GM11168 (cell line): ENCODE measurements at regions not wholly inside any gene's neighbourhood (a gene's known extent, or its start where the extent isn't known, plus 50 kb on each side); places are given as distances from the start of the nearest gene placed in this dataset.
"Not testable (repeated sequence)": the region's sequence is repeated elsewhere in the genome, so short reads cannot be mapped to it uniquely, and the experiment has no call there.

Experiments
- in situ Hi-C: fragments of 300-500 bp; cut with MboI; formaldehyde crosslinking; loops from one replicate; pipeline ENCODE4 v1.12.0; 2022; ENCODE audit warnings: low sequenced_read_pairs; ENCODE audit not compliant: unreplicated experiment

GRCh38 chr12:46530373-46531056, 157.9 kb upstream of the SLC38A2 start:
- in situ Hi-C loops: no loop called here

DNA sequence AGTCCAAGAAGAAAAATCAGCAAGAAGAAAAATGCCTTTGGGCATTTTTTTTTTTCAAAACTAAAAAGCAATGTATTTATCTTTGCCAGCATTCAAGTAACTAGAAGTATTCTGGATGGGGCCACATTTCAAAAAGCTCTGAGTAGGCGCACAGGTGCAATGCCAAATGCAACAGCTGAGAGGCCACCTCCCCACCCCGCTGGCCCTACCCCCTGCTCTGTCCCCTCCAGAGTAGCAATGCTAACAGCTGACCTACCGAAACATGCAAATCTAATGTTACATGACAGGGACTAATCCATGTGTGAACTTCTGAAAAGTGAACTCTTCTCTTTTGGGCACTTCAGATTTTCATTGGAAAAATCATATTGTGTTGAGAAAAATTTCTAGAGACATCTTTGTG, 153.7 kb upstream of the SLC38A2 start:
- in situ Hi-C loops: no loop called here

DNA sequence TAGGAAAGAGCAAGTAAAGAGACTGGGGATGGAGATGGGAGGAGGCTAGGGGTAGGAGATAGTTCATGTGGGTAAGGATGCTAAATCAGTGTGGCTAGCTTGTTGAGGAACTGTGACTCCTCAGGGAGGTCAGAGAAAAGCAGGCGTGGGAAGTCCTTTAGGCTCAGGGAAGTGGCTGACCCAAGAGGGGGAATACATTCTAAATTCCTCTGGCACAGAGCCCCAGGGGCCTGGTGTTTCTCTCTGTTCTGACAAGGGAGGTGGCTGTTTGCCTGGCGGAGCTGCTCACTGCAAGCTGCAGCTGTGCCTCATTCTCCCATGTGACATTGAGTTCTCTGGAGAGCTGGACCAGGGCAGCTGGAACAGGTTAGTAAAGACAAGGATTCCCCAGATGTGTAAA, 152.2 kb upstream of the SLC38A2 start:
- in situ Hi-C loops: no loop called here

DNA sequence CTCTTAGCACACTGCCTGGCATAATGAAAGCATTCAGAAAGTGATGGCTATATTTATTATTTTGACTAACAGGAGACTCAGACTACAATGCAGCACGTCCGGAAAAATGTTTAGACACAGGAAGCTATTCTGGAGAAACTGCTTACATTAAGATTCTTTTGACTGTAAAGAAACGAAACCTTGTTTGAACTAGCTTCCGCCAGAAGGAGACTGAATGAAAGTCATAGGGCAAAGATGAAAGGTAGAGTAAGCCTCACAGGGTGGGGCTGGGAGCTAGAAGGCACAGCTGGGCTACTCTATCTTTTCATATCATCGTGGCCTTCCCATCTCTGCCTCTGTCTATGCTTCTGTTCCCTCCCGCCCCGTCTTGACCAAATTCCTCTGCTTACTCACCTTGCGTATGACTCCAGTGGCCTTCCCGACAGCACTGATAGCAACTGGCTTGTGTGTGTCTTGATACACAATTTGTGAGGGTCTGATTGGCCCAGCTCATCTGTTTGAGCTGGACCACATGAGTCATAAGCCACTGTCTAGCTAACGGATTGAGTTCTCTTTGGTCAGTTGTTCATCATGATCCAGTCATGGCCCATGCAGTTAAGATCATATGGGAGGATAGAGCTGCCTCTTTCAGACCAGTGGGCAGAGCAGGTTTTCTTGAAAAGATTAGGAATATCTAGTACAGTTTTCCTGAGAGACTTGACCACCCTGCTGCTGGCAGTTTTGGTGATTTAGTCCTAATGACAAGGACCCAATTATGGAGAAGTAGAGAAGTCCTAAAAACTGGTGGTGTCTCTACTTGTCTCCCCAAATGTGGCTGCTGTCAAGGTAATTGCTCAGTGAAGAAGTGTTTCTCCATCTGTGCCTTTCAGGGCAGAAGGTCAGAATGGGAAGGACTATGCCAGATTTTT, 151.5 kb upstream of the SLC38A2 start:
- in situ Hi-C loops: no loop called here

DNA sequence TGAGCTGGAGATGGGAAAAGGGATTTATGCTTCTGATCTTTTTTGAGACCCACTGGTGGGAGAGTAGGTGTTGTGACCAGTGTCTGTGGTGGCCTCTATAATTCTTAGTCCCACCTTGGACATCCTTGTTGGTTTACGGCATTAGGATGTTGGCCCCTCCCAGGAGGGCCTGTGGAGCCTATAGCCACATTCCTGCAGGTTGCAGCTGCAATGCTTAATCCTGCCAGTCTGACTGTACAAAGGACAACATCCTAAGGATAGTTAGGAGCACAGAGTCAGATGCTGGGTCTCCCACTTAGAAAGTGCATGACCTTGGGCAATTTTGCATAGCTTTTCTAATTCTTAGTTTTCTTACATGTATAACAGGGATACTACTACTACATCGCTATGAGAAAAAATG, 150.9 kb upstream of the SLC38A2 start:
- in situ Hi-C loops: no loop called here

DNA sequence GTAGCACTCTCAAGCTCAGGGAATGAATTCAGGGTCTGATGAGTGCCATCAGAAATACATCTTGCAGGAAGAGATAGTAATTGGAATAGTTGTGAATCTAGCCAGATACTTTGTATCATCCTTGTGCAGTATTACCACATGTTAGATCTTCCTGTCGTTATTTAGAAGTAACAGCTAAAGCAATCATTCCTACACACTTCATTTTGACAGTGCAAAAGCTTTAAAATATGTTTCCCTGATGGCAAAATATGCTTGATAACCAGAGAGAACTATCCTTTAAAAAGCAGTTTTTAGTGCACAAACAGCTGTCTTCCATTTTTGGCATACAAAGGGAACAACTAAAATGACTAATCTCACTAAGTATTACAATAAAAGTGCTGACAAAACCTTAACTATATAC, 149.5 kb upstream of the SLC38A2 start:
- in situ Hi-C loops: no loop called here

- in situ Hi-C loops: no loop called here
Measured at GRCh38 chr12:46521145-46521544, 148.6 kb upstream of the SLC38A2 start.

DNA sequence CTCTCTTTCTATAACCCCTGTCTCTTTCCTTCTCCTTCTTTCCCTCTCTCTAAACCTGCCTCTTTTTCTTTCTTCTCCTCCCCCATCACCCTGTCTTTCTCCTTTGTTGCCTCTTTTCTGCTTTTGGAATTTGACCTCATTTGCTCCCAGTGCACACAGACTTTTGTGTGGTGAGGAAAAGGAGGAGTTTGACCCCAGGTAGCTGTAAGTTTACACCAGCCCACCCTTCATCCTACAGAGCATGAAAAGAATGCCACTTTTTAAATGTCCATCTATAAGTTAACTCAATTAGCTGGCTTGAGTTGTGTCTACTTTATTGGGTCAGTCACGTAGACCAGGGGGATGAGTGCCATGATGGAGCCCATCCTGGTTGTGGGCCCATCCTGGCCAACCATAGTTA, 146.8 kb upstream of the SLC38A2 start:
- in situ Hi-C loops: no loop called here

DNA sequence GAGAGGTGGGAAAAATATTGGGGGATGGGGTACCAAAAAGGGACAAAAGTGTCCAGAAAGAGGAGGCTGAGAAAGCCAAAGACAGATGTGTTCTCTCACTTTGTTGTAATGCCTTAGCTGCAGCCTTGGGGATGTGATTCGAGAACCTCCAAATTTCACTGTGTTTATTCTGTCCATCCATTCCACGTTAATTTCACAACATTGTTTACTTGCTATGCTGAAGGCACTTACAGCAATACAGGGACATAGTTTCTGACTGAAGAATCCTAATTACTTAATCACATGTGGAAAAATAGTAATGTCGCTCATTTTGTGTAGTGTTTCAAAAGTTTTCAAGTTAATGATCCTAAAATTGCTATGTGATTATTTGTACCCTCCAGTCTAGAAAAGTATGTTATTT, 146.2 kb upstream of the SLC38A2 start:
- in situ Hi-C loops: no loop called here

GRCh38 chr12:46518169-46518568, 145.6 kb upstream of the SLC38A2 start:
- in situ Hi-C loops: no loop called here

GRCh38 chr12:46517579-46517962, 145.0 kb upstream of the SLC38A2 start:
- in situ Hi-C loops: no loop called here

- in situ Hi-C loops: no loop called here
Measured at GRCh38 chr12:46516933-46517578, 144.5 kb upstream of the SLC38A2 start.

DNA sequence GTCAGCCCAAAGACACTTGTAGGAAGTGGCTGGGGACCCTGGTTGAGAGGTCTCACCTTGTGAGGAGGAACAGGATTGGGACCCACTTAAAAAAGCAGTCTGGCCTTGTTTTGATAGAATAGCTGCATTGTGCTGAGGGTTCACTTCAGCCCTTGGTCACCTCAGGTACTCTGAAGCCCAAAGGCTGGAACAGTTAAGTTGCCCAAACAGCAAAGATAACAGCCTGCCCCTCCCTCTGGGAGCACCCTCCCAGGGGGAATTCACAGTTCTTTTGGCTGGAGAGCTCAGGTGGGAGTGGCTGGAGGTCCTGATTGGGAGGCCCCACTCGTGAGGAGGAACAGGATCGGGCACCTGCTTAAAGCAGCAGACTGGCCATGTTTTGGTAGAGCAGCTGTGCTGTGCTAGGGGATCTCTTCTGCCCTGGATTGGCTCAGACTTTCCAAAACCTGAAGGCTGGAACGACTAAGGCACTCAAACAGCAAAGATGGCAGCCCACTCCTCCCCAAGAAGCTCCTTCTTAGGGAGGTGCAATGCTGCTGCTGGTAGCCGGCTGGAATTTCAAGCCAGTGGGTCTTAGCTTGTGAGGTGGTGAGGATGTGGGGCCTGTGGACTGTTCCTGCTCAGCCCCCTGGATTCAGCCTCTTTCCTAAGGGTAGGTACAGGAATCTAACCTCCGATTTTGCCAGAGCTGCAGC, 143.8 kb upstream of the SLC38A2 start:
- in situ Hi-C loops: no loop called here

- in situ Hi-C loops: no loop called here
Measured at GRCh38 chr12:46515829-46516228, 143.3 kb upstream of the SLC38A2 start.

DNA sequence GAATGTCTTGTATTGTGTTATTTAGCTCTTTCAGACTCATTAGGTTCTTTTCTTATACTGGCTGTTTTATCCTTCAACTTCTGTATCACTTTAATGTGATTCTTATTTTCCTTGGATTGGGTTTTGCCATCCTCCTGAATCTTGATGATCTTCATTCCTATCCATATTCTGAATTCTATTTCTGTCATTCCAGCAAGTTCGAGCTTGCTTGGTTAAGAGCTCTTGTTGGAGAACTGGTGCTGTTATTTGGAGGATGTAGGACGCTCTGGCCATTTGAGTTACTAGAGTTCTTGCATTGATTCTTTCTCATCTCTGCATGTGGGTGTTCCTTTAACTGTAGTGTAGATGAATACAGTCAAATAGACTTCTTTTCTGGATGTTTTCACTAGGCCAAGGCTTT, 142.3 kb upstream of the SLC38A2 start:
- in situ Hi-C loops: no loop called here

DNA sequence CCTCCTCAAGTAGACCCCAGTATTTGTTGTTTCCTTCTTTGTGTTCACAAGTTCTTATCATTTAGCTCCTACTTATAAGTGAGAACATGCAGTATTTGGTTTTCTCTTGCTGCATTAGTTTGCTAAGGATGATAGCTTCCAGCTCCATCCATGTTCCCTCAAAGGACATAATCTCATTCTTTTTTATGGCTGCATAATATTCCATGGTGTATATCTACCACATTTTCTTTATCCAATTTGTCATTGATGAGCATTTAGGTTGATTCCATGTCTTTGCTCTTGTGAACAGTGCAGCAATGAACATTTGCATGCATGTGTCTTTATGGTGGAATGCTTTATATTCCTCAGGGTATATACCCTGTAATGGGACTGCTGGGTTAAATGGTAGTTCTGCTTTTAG, 137.7 kb upstream of the SLC38A2 start:
- in situ Hi-C loops: not testable (repeated sequence)

GRCh38 chr12:46509135-46509534, 136.6 kb upstream of the SLC38A2 start:
- in situ Hi-C loops: no loop called here

DNA sequence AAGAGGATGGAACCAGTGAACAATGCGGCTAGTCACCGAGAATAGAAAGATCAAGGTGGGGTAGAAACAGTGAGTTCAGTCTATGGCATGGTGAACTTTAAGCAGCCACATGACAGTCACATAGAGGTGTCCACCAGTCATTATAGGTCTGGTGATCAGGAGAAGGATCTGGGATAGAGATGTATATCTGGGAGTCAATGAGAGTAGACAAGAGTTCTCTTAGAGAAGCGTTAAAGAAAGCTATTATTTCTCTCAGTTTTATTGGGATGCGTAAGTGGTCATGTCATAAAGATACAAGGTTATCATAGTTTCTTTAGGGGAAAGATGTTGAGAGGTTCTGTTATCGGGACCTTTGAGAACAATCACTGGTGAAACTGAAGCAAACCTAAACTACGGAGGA, 136.1 kb upstream of the SLC38A2 start:
- in situ Hi-C loops: no loop called here

GRCh38 chr12:46507766-46508165, 135.2 kb upstream of the SLC38A2 start:
- in situ Hi-C loops: no loop called here

DNA sequence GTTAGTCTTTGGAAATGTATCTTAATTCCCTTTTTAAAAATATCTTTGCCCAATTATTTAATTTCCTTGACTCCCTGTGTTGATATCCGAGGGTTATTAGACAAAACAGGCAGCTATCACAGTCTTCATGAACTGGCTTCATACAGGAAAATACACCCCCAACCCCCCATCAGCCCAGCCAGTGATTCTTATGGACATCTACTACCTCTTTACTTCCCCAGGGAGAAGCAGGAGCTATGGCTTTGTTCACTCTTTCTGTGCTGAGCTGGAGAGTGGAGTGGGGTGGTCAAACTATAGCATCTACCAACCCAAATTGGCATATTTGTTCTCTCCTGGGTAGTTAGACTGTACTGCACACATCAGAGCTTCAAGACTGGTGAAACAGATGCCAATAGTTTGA, 134.4 kb upstream of the SLC38A2 start:
- in situ Hi-C loops: no loop called here

DNA sequence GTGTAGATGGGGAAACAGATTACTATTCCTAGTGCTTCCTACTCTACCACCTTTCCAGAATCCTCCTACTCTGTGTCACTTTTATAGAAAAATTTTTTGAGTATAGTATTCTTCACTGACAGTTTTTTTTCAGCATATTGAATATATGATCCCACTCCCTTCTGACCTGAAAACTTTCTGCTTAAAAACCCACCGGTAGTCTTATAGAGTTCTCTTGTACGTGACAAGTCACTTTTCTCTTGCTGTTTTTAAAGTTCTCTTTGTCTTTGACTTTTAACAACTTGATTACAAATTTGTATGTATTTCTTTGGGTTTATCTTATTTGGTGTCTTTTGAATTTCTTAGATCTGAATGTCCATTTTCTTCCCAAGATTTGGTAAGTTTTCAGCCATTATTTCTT, 133.6 kb upstream of the SLC38A2 start:
- in situ Hi-C loops: no loop called here
